Gastrocnemius medialis (tissue), 4 donors: ENCODE measurements at regions not wholly inside any gene's neighbourhood (a gene's known extent, or its start where the extent isn't known, plus 50 kb on each side); places are given as distances from the start of the nearest gene placed in this dataset.

Experiments used
- ATAC-seq, 2 donors: fragments of 150-250 bp; one replicate each; pipeline ENCODE4 v1.9.1; 2016
- DNase-seq, 2 donors: peaks; one replicate each; pipeline ENCODE4 v3.0.0-alpha.2; 2019
- H3K27ac ChIP-seq, 4 donors: fragments of 200-600 bp; sonication (generic); 1 replicate in 1 of 4; 2 replicates in 3 of 4; pipeline ENCODE4 v1.5.1; 2016 to 2018; ENCODE audit warnings: mild to moderate bottlenecking in 2 of 4, moderate library complexity in 1 of 4
- H3K27me3 ChIP-seq, 3 donors: fragments of 200-600 bp; sonication (generic) in 2 of 3; 1 replicate in 1 of 3; 2 replicates in 2 of 3; pipeline versions ENCODE4 v1.5.1 to v1.6.0; 2016 to 2019; ENCODE audit warnings: mild to moderate bottlenecking in 1 of 3, moderate library complexity in 1 of 3
- H3K36me3 ChIP-seq, 2 donors: fragments of 200-600 bp; sonication (generic) in 1 of 2; one replicate each; pipeline ENCODE4 v1.5.1; 2017 to 2018
- H3K4me1 ChIP-seq, 2 donors: fragments of 200-600 bp; sonication (generic) in 1 of 2; one replicate each; pipeline ENCODE4 v1.5.1; 2016 to 2017; ENCODE audit warnings: mild to moderate bottlenecking in 2 of 2
- H3K4me3 ChIP-seq, 4 donors: fragments of 200-600 bp; sonication (generic) in 3 of 4; 1 replicate in 1 of 4; 2 replicates in 3 of 4; pipeline ENCODE4 v1.5.1; 2016 to 2019; ENCODE audit warnings: mild to moderate bottlenecking in 2 of 4
- H3K9me3 ChIP-seq, 3 donors: fragments of 200-600 bp; sonication (generic) in 2 of 3; 1 replicate in 1 of 3; 2 replicates in 2 of 3; pipeline ENCODE4 v1.5.1; 2016 to 2019
- CTCF ChIP-seq, 5 experiments: fragments of 450-650 bp in 3 of 5; fragments of 200-600 bp in 2 of 5; sonication (generic) in 2 of 5; IDR thresholded peaks in 4 of 5; conservative IDR thresholded peaks in 1 of 5; 1 replicate in 4 of 5; 2 replicates in 1 of 5; pipeline ENCODE4 v1.5.1; 2016 to 2019; ENCODE audit warnings: antibody characterized with exemption in 5 of 5, mild to moderate bottlenecking in 3 of 5, moderate library complexity in 3 of 5
- POLR2A ChIP-seq, 2 donors: fragments of 450-650 bp; IDR thresholded peaks; one replicate each; pipeline ENCODE4 v1.6.1; 2017; ENCODE audit warnings: antibody characterized with exemption in 2 of 2, mild to moderate bottlenecking in 2 of 2, moderate library complexity in 2 of 2
- in situ Hi-C, 4 donors: fragments of 200-750 bp; cut with MboI; loops; one replicate each; pipeline versions ENCODE4 v1.15.0 to v1.8.0; 2017; ENCODE audit warnings: low sequenced_read_pairs in 4 of 4
- intact Hi-C: fragments of 100-400 bp; cut with DNase I; formaldehyde crosslinking; loops from one replicate; pipeline ENCODE4 v1.15.1; 2023; ENCODE audit warnings: low total_unique reads

- H3K4me1 ChIP-seq = no peaks in the 10 kb centered on the region
- no peak for DNase-seq
- H3K27me3 ChIP-seq = no peaks in the 10 kb centered on the region
- no peaks in the 10 kb centered on the region for H3K9me3 ChIP-seq
- TF ChIP-seq POLR2A (IDR thresholded peaks at IDR 0.05) (no peak), CTCF (IDR thresholded peaks at IDR 0.05 in 4 of 5, conservative IDR thresholded peaks at IDR 0.05 in 1 of 5) (no peak)
- H3K27ac ChIP-seq = no peak overlapping the region
- H3K4me3 ChIP-seq = no peak overlapping the region
- no peaks in the 10 kb centered on the region for H3K36me3 ChIP-seq
- intact Hi-C loops = no loop called here
- in situ Hi-C loops = no loop called here
- ATAC-seq = no peak
Observed at GRCh38 chr1:218994615-218995014, 179.1 kb upstream of the LYPLAL1 start.

GRCh38 chr1:218995091-218995665, 178.5 kb upstream of the LYPLAL1 start:
- Histone ChIP-seq H3K27ac (no peak overlapping the region), H3K4me1 (no peaks in the 10 kb centered on the region), H3K27me3 (no peaks in the 10 kb centered on the region), H3K4me3 (no peak overlapping the region), H3K36me3 (no peaks in the 10 kb centered on the region), H3K9me3 (no peaks in the 10 kb centered on the region)
- intact Hi-C loops = no loop called here
- DNase-seq (no peak), ATAC-seq (no peak)
- TF ChIP-seq CTCF (IDR thresholded peaks at IDR 0.05 in 4 of 5, conservative IDR thresholded peaks at IDR 0.05 in 1 of 5) (no peak), POLR2A (IDR thresholded peaks at IDR 0.05) (no peak)
- in situ Hi-C loops = no loop called here

- no peak for TF ChIP-seq CTCF (IDR thresholded peaks at IDR 0.05 in 4 of 5, conservative IDR thresholded peaks at IDR 0.05 in 1 of 5)
- TF ChIP-seq POLR2A (IDR thresholded peaks at IDR 0.05) = no peak
- H3K27me3 ChIP-seq = no peaks in the 10 kb centered on the region
- H3K36me3 ChIP-seq = no peaks in the 10 kb centered on the region
- in situ Hi-C loops = no loop called here
- no peaks in the 10 kb centered on the region for H3K4me1 ChIP-seq
- H3K27ac ChIP-seq = no peak overlapping the region
- no peaks in the 10 kb centered on the region for H3K9me3 ChIP-seq
- ATAC-seq (no peak), DNase-seq (no peak)
- intact Hi-C loops = no loop called here
- no peak overlapping the region for H3K4me3 ChIP-seq
Observed at GRCh38 chr1:218996362-218996761, 177.3 kb upstream of the LYPLAL1 start.

- ATAC-seq = no peak
- Histone ChIP-seq H3K27ac (no peak overlapping the region), H3K27me3 (no peaks in the 10 kb centered on the region), H3K4me3 (no peak overlapping the region), H3K9me3 (no peaks in the 10 kb centered on the region), H3K4me1 (no peaks in the 10 kb centered on the region), H3K36me3 (no peaks in the 10 kb centered on the region)
- TF ChIP-seq CTCF (IDR thresholded peaks at IDR 0.05 in 4 of 5, conservative IDR thresholded peaks at IDR 0.05 in 1 of 5) (no peak), POLR2A (IDR thresholded peaks at IDR 0.05) (no peak)
- no peak for DNase-seq
- intact Hi-C loops (no loop called here), in situ Hi-C loops (no loop called here)
Observed at GRCh38 chr1:219000005-219000404, 173.7 kb upstream of the LYPLAL1 start.

GRCh38 chr1:219000631-219001030, 173.0 kb upstream of the LYPLAL1 start:
- Histone ChIP-seq H3K27me3 (no peaks in the 10 kb centered on the region), H3K36me3 (no peaks in the 10 kb centered on the region), H3K4me1 (no peaks in the 10 kb centered on the region), H3K9me3 (no peaks in the 10 kb centered on the region), H3K4me3 (no peak overlapping the region), H3K27ac (no peak overlapping the region)
- in situ Hi-C loops = no loop called here
- TF ChIP-seq CTCF (IDR thresholded peaks at IDR 0.05 in 4 of 5, conservative IDR thresholded peaks at IDR 0.05 in 1 of 5) = no peak
- no peak for TF ChIP-seq POLR2A (IDR thresholded peaks at IDR 0.05)
- DNase-seq = no peak
- intact Hi-C loops = no loop called here
- no peak for ATAC-seq
